ENCODE measurements at regions not wholly inside any gene's neighbourhood (a gene's known extent, or its start where the extent isn't known, plus 50 kb on each side); places are given as distances from the start of the nearest gene placed in this dataset.

GRCh38 chr1:232172563-232172962 is 457.4 kb downstream of the SIPA1L2 start:
- Histone ChIP-seq H3K4me1 (ENCODE audit: insufficient read depth, low read length) (no peaks in the 10 kb centered on the region), H3K23me2 (ENCODE audit: insufficient read length, low read depth, low read length, poor library complexity, severe bottlenecking) (no peaks in the 10 kb centered on the region), H3K9me3 (ENCODE audit: control insufficient read depth, low read depth, low read length) (no peaks in the 10 kb centered on the region), H2AK5ac (ENCODE audit: insufficient read length, low read length) (no peak overlapping the region), H3K18ac (ENCODE audit: insufficient read length, low read depth, low read length) (no peak overlapping the region), H4K20me1 (ENCODE audit: control insufficient read depth, insufficient read depth, insufficient read length) (no peaks in the 10 kb centered on the region), H3K23ac (ENCODE audit: insufficient read length, low read depth, low read length) (no peak overlapping the region), H3T11ph (ENCODE audit: low read length) (no peak overlapping the region), H3K14ac (ENCODE audit: insufficient read depth, low read length) (no peak overlapping the region), H4K5ac (ENCODE audit: insufficient read length, low read depth, low read length) (no peak overlapping the region), H4K8ac (replicated peaks; ENCODE audit: insufficient read length, low read depth, low read length) (no peak overlapping the region), H3K79me2 (ENCODE audit: insufficient read depth, low read length) (no peaks in the 10 kb centered on the region), H2BK12ac (ENCODE audit: insufficient read length, low read depth, low read length) (no peak overlapping the region), H3K79me1 (ENCODE audit: insufficient read depth, low read depth, low read length, poor library complexity, severe bottlenecking) (no peaks in the 10 kb centered on the region), H3K27ac (ENCODE audit: insufficient read length, low read depth, low read length) (no peak overlapping the region), H2BK5ac (ENCODE audit: insufficient read length, low read length) (no peak overlapping the region), H2BK120ac (ENCODE audit: low read depth, low read length, poor library complexity, severe bottlenecking) (no peak overlapping the region), H3K56ac (ENCODE audit: insufficient read length, low read depth, low read length) (no peak overlapping the region), H2BK20ac (ENCODE audit: low read depth, low read length, poor library complexity, severe bottlenecking) (no peak overlapping the region), H4K91ac (ENCODE audit: insufficient read length, low read depth, low read length) (no peak overlapping the region), H3K4ac (ENCODE audit: low read depth, low read length) (no peak overlapping the region), H3K9ac (ENCODE audit: extremely low read depth, insufficient read length, low read length) (no peak overlapping the region), H3K4me2 (ENCODE audit: insufficient read depth, insufficient read length, low read length) (no peak overlapping the region), H2BK15ac (ENCODE audit: low read depth, low read length) (no peak overlapping the region), H2AFZ (ENCODE audit: low read length) (no peak overlapping the region), H3K27me3 (ENCODE audit: insufficient read depth, low read length) (no peaks in the 10 kb centered on the region)
- Mint-ChIP-seq H3K36me3 (ENCODE audit: insufficient read depth in 1 of 3, low read depth in 3 of 3) (peaks cover 4 to 70% (median 47%) of the 10 kb centered on the region in 3 experiments; a peak in 6 of 7 replicates), H3K27ac (no peak overlapping the region), H3K9me3 (no peaks in the 10 kb centered on the region; a peak in 1 of 5 replicates), H3K4me1 (peaks cover 6 to 9% of the 10 kb centered on the region in 2 experiments), H3K4me3 (no peak overlapping the region), H3K27me3 (ENCODE audit: low read depth) (no peaks in the 10 kb centered on the region)
- TF ChIP-seq CTCF (conservative IDR thresholded peaks at IDR 0.05) = no peak
- no CpG with 5 or more reads among the region's 4 CpGs for WGBS (ENCODE audit: extremely low coverage, insufficient read length, low lambda C conversion rate)
- DNase-seq = no peak
